IMR-90 (cell line): ENCODE measurements at regions not wholly inside any gene's neighbourhood (a gene's known extent, or its start where the extent isn't known, plus 50 kb on each side); places are given as distances from the start of the nearest gene placed in this dataset.

Experiments
- ATAC-seq: fragments of 200-7000 bp; cut with Tn5 transposase; 2 replicates; pipeline ENCODE4 v1.9.1; 2020; ENCODE audit warnings: low read depth, mild to moderate bottlenecking, moderate library complexity
- BruUV-seq: library from RNA; stranded (reverse); fragments of 400-500 nt; replicated peaks from 2 replicates; lab custom pipeline; 2021; lab: Mats Ljungman, UMichigan
- CTCF ChIA-PET: fragments of 300-600 bp; formaldehyde crosslinking; extraction: SDS; loops from one replicate; lab custom pipeline; 2021; ENCODE audit warnings: antibody characterized with exemption; lab: Yijun Ruan, JAX
- POLR2A ChIA-PET: fragments of 300-600 bp; sonication (Branson Sonifier 250); formaldehyde crosslinking; loops from one replicate; lab custom pipeline; 2022; ENCODE audit warnings: antibody characterized with exemption; ENCODE audit not compliant: unreplicated experiment; lab: Charles Lee
- DNase-seq: peaks from one replicate; pipeline ENCODE4 v3.0.0; 2013
- H2AFZ ChIP-seq: replicated peaks from 2 replicates; pipeline ENCODE3; 2013; ENCODE audit warnings: low read length, mild to moderate bottlenecking; ENCODE audit not compliant: poor library complexity
- H2AK5ac ChIP-seq: 2 replicates; pipeline ENCODE4 v1.6.1; 2013; ENCODE audit warnings: low read depth, low read length, inconsistent platforms
- H2AK9ac ChIP-seq: replicated peaks from 2 replicates; pipeline ENCODE3; 2013; ENCODE audit warnings: mild to moderate bottlenecking, low read depth, low read length, moderate library complexity; ENCODE audit not compliant: poor library complexity
- H2BK120ac ChIP-seq: 2 replicates; pipeline ENCODE4 v1.6.1; 2013; ENCODE audit warnings: low read depth, low read length, inconsistent platforms
- H2BK15ac ChIP-seq: 3 replicates; pipeline ENCODE4 v1.6.1; 2013; ENCODE audit warnings: low read depth, low read length, inconsistent platforms
- H2BK20ac ChIP-seq: 2 replicates; pipeline ENCODE4 v1.6.1; 2013; ENCODE audit warnings: low read depth, mild to moderate bottlenecking, inconsistent platforms, low read length, moderate library complexity
- H2BK5ac ChIP-seq: 2 replicates; pipeline ENCODE4 v1.6.1; 2013; ENCODE audit warnings: mild to moderate bottlenecking, low read depth, low read length, inconsistent platforms; ENCODE audit not compliant: poor library complexity, severe bottlenecking
- H3K14ac ChIP-seq: replicated peaks from 2 replicates; pipeline ENCODE4 v1.6.1; 2013; ENCODE audit warnings: low read depth, low read length, inconsistent platforms
- H3K18ac ChIP-seq: 2 replicates; pipeline ENCODE4 v1.6.1; 2013; ENCODE audit warnings: low read depth, low read length, control low read depth
- H3K23ac ChIP-seq: 2 replicates; pipeline ENCODE4 v1.6.1; 2013; ENCODE audit warnings: low read depth, low read length, inconsistent platforms
- H3K27ac ChIP-seq: 2 replicates; pipeline ENCODE4 v1.5.1; 2013; ENCODE audit warnings: mild to moderate bottlenecking, control low read depth, low read length; ENCODE audit not compliant: insufficient read depth
- H3K27me3 ChIP-seq: 2 replicates; pipeline ENCODE4 v1.6.1; 2013; ENCODE audit warnings: low read length; ENCODE audit not compliant: control insufficient read depth, insufficient read depth
- H3K36me3 ChIP-seq: 2 replicates; pipeline ENCODE4 v1.6.1; 2013; ENCODE audit warnings: low read length, mixed read lengths; ENCODE audit not compliant: control insufficient read depth, insufficient read depth
- H3K4ac ChIP-seq: 2 replicates; pipeline ENCODE4 v1.6.1; 2013; ENCODE audit warnings: low read depth, low read length, inconsistent platforms
- H3K4me1 ChIP-seq: 2 replicates; pipeline ENCODE4 v1.6.1; 2013; ENCODE audit warnings: low read length, mixed read lengths; ENCODE audit not compliant: control insufficient read depth, insufficient read depth
- H3K4me2 ChIP-seq: 2 replicates; pipeline ENCODE4 v1.6.1; 2013; ENCODE audit warnings: low read depth, mild to moderate bottlenecking, control low read depth, low read length, moderate library complexity
- H3K4me3 ChIP-seq: 2 replicates; pipeline ENCODE4 v1.5.1; 2013; ENCODE audit warnings: low read depth, mild to moderate bottlenecking, control low read depth, low read length, moderate library complexity; ENCODE audit not compliant: insufficient read depth
- H3K56ac ChIP-seq: 2 replicates; pipeline ENCODE4 v1.6.1; 2013; ENCODE audit warnings: low read length, inconsistent platforms; ENCODE audit not compliant: insufficient read depth; ENCODE audit errors: extremely low read depth
- H3K79me1 ChIP-seq, 2 experiments: 2 replicates each; pipeline ENCODE4 v1.6.1; 2013; ENCODE audit warnings: low read length in 2 of 2, inconsistent platforms in 1 of 2, low read depth in 1 of 2
- H3K9ac ChIP-seq: 2 replicates; pipeline ENCODE4 v1.6.1; 2013; ENCODE audit warnings: low read depth, low read length, control low read depth
- H3K9me1 ChIP-seq: 2 replicates; pipeline ENCODE4 v1.6.1; 2013; ENCODE audit warnings: low read length, inconsistent platforms; ENCODE audit not compliant: insufficient read depth
- H3K9me3 ChIP-seq: 2 replicates; pipeline ENCODE4 v1.6.1; 2013; ENCODE audit warnings: low read length; ENCODE audit not compliant: control insufficient read depth, insufficient read depth
- H4K20me1 ChIP-seq: 2 replicates; pipeline ENCODE4 v1.6.1; 2013; ENCODE audit warnings: low read length, inconsistent platforms; ENCODE audit not compliant: insufficient read depth
- H4K5ac ChIP-seq: 2 replicates; pipeline ENCODE4 v1.6.1; 2013; ENCODE audit warnings: mild to moderate bottlenecking, low read depth, low read length, control low read depth
- H4K8ac ChIP-seq, 2 experiments: 2 replicates each; pipeline ENCODE4 v1.6.1; 2013; ENCODE audit warnings: low read depth in 2 of 2, low read length in 2 of 2, control low read depth in 1 of 2, inconsistent platforms in 1 of 2
- H4K91ac ChIP-seq: 2 replicates; pipeline ENCODE4 v1.6.1; 2013; ENCODE audit warnings: low read depth, low read length, inconsistent platforms; ENCODE audit not compliant: insufficient read depth
- CEBPB ChIP-seq: IDR thresholded peaks from 2 replicates; pipeline ENCODE4 v1.6.1; 2012; ENCODE audit warnings: low read depth, low read length, improper control_type of control experiment
- RCOR1 ChIP-seq: IDR thresholded peaks from 2 replicates; pipeline ENCODE4 v1.6.1; 2012; ENCODE audit warnings: mild to moderate bottlenecking, low read length, improper control_type of control experiment; ENCODE audit not compliant: insufficient replicate concordance
- WGBS, 2 experiments: methylation state at CpG; one replicate each; pipeline versions ENCODE4 v1.1.5 to v1.1.7; 2013; ENCODE audit warnings: missing lambda C conversion rate in 2 of 2; ENCODE audit not compliant: insufficient read length in 1 of 2; ENCODE audit errors: extremely low coverage in 2 of 2; 5-methylcytosine and 5-hydroxymethylcytosine counted together
- dilution Hi-C: fragments of 300-500 bp; cut with HindIII; formaldehyde crosslinking; loops from one replicate; pipeline ENCODE4 v1.14.3; 2018; ENCODE audit warnings: low sequenced_read_pairs; ENCODE audit not compliant: unreplicated experiment
- in situ Hi-C: fragments of 300-500 bp; cut with MboI; formaldehyde crosslinking; loops from 3 replicates; pipeline ENCODE4 v1.14.3; 2019; ENCODE audit warnings: low sequenced_read_pairs, inconsistent platforms, mixed read lengths
- intact Hi-C: fragments of 100-400 bp; cut with micrococcal nuclease; formaldehyde crosslinking; loops from 2 replicates; pipeline ENCODE4 v1.10.0; 2022
- TF ChIP-seq, protein P1 (sequence below): fragments of 150-350 bp; IDR thresholded peaks from 2 replicates; pipeline ENCODE4 v1.6.1; 2016; ENCODE audit warnings: low read depth, mild to moderate bottlenecking, low read length, moderate library complexity, borderline replicate concordance

GRCh38 chr2:190822043-190822442 lies 58.6 kb upstream of the GLS start:
- no CpG with 5 or more reads among the region's 1 CpG for WGBS, 2 experiments
- no peak for ATAC-seq
- no TSS peak for BruUV-seq

More at GRCh38 chr2:190822043-190822442, 58.6 kb upstream of the GLS start:
- no peaks in the 10 kb centered on the region for H3K36me3 ChIP-seq
- H2AFZ ChIP-seq = no peak overlapping the region
- no peak overlapping the region for H4K5ac ChIP-seq
- no peaks in the 10 kb centered on the region for H4K20me1 ChIP-seq
- no peak overlapping the region for H3K4ac ChIP-seq
- no peak overlapping the region for H2BK5ac ChIP-seq
- no peak overlapping the region for H3K4me2 ChIP-seq
- H2BK20ac ChIP-seq = no peak overlapping the region
- H2AK5ac ChIP-seq = no peak overlapping the region
- H3K18ac ChIP-seq = no peak overlapping the region
- intact Hi-C loops (no loop called here), dilution Hi-C loops (no loop called here), in situ Hi-C loops (no loop called here)
- H2BK120ac ChIP-seq = no peak overlapping the region
- H3K27ac ChIP-seq = no peak overlapping the region
- H3K56ac ChIP-seq = no peak overlapping the region
- TF ChIP-seq CEBPB = no peak
- TF ChIP-seq, protein P1, sequence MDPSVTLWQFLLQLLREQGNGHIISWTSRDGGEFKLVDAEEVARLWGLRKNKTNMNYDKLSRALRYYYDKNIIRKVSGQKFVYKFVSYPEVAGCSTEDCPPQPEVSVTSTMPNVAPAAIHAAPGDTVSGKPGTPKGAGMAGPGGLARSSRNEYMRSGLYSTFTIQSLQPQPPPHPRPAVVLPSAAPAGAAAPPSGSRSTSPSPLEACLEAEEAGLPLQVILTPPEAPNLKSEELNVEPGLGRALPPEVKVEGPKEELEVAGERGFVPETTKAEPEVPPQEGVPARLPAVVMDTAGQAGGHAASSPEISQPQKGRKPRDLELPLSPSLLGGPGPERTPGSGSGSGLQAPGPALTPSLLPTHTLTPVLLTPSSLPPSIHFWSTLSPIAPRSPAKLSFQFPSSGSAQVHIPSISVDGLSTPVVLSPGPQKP = no peak
- TF ChIP-seq RCOR1 = no peak
- ChIA-PET POLR2A (no interaction called here), CTCF (no interaction called here)
- DNase-seq = no peak
- H3K4me1 ChIP-seq = peaks cover 5% of the 10 kb centered on the region
- no peak overlapping the region for H4K91ac ChIP-seq
- H3K14ac ChIP-seq = no peak overlapping the region
- H3K79me1 ChIP-seq = no peaks in the 10 kb centered on the region
- H2BK15ac ChIP-seq = no peak overlapping the region
- H4K8ac ChIP-seq = no peak overlapping the region
- no peaks in the 10 kb centered on the region for H3K9me3 ChIP-seq
- H3K9me1 ChIP-seq = no peaks in the 10 kb centered on the region
- H3K23ac ChIP-seq = no peak overlapping the region
- no peak overlapping the region for H3K4me3 ChIP-seq
- no peak overlapping the region for H2AK9ac ChIP-seq
- H3K27me3 ChIP-seq = no peaks in the 10 kb centered on the region
- H3K9ac ChIP-seq = no peak overlapping the region
